ENCODE measurements at regions not wholly inside any gene's neighbourhood (a gene's known extent, or its start where the extent isn't known, plus 50 kb on each side); places are given as distances from the start of the nearest gene placed in this dataset.
"Not testable (repeated sequence)": the region's sequence is repeated elsewhere in the genome, so short reads cannot be mapped to it uniquely, and the experiment has no call there.

DNA sequence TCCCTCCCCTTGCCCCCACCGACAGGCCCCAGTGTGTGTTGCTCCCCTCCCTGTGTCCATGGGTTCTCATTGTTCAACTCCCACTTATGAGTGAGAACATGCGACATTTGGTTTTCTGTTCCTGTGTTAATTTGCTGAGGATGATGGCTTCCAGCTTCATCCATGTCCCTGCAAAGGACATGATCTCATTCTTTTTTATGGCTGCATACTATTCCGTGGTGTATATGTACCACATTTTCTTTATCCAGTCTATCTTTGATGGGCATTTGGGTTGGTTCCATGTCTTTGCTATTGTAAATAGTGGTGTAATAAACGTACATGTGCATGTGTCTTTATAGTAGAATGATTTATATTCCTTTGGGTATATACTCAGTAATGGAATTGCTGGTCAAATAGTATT lies 85.6 kb upstream of the NFASC start:
- TF ChIP-seq, protein P1, sequence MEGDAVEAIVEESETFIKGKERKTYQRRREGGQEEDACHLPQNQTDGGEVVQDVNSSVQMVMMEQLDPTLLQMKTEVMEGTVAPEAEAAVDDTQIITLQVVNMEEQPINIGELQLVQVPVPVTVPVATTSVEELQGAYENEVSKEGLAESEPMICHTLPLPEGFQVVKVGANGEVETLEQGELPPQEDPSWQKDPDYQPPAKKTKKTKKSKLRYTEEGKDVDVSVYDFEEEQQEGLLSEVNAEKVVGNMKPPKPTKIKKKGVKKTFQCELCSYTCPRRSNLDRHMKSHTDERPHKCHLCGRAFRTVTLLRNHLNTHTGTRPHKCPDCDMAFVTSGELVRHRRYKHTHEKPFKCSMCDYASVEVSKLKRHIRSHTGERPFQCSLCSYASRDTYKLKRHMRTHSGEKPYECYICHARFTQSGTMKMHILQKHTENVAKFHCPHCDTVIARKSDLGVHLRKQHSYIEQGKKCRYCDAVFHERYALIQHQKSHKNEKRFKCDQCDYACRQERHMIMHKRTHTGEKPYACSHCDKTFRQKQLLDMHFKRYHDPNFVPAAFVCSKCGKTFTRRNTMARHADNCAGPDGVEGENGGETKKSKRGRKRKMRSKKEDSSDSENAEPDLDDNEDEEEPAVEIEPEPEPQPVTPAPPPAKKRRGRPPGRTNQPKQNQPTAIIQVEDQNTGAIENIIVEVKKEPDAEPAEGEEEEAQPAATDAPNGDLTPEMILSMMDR (optimal IDR thresholded peaks at IDR 0.05 in 1 of 3, IDR thresholded peaks at IDR 0.05 in 1 of 3, conservative IDR thresholded peaks at IDR 0.05 in 1 of 3; ENCODE audit: extremely low read depth in 1 of 3, insufficient read depth in 2 of 3, low read length in 3 of 3) = not testable (repeated sequence)
- not testable (repeated sequence) for TF ChIP-seq EZH2 (IDR thresholded peaks at IDR 0.05; ENCODE audit: low read length)

Data from keratinocyte (primary cell).